Smooth muscle cell (in vitro differentiated cells): ENCODE measurements at regions not wholly inside any gene's neighbourhood (a gene's known extent, or its start where the extent isn't known, plus 50 kb on each side); places are given as distances from the start of the nearest gene placed in this dataset.

Experiments used
- DNase-seq: peaks from one replicate; lab custom pipeline; 2025; ENCODE audit not compliant: unreplicated experiment; lab: John Stamatoyannopoulos, UW
- H2AFZ ChIP-seq: fragments of 200-600 bp; sonication (generic); 2 replicates; pipeline ENCODE4 v1.6.0; 2016; ENCODE audit warnings: antibody characterized with exemption, low read depth, mild to moderate bottlenecking
- H3F3A ChIP-seq: fragments of 200-600 bp; sonication (generic); 2 replicates; pipeline ENCODE4 v1.6.0; 2017; ENCODE audit warnings: antibody characterized with exemption, low read depth
- H3K27ac ChIP-seq: fragments of 200-600 bp; sonication (generic); 2 replicates; pipeline ENCODE4 v1.5.1; 2016; ENCODE audit warnings: low read depth, mild to moderate bottlenecking
- H3K27me3 ChIP-seq: fragments of 200-600 bp; sonication (generic); 2 replicates; pipeline ENCODE4 v1.6.1; 2016; ENCODE audit warnings: low read depth, mild to moderate bottlenecking
- H3K36me3 ChIP-seq: fragments of 200-600 bp; sonication (generic); 2 replicates; pipeline ENCODE4 v1.5.1; 2016; ENCODE audit warnings: low read depth
- H3K4me1 ChIP-seq: fragments of 200-600 bp; sonication (generic); 2 replicates; pipeline ENCODE4 v1.5.1; 2016; ENCODE audit warnings: low read depth
- H3K4me2 ChIP-seq: fragments of 200-600 bp; sonication (generic); 2 replicates; pipeline ENCODE4 v1.6.0; 2016; ENCODE audit warnings: mild to moderate bottlenecking
- H3K4me3 ChIP-seq: fragments of 200-600 bp; sonication (generic); 2 replicates; pipeline ENCODE4 v1.5.1; 2016; ENCODE audit warnings: mild to moderate bottlenecking
- H3K79me2 ChIP-seq: fragments of 200-600 bp; sonication (generic); 2 replicates; pipeline ENCODE4 v1.6.0; 2016; ENCODE audit warnings: low read depth, mild to moderate bottlenecking
- H3K9ac ChIP-seq: fragments of 200-600 bp; sonication (generic); 2 replicates; pipeline ENCODE4 v1.6.0; 2016; ENCODE audit warnings: low read depth
- H3K9me3 ChIP-seq: fragments of 200-600 bp; sonication (generic); replicated peaks from 2 replicates; pipeline ENCODE4 v1.5.1; 2016; ENCODE audit warnings: low read depth
- H4K20me1 ChIP-seq: fragments of 200-600 bp; sonication (generic); 2 replicates; pipeline ENCODE4 v1.6.0; 2016; ENCODE audit warnings: low read depth
- WGBS: methylation state at CpG from one replicate; pipeline ENCODE4 v1.1.7; 2016; ENCODE audit warnings: low lambda C conversion rate; 5-methylcytosine and 5-hydroxymethylcytosine counted together
- TF ChIP-seq, protein P1 (sequence below): fragments of 200-600 bp; sonication (generic); IDR thresholded peaks from 2 replicates; pipeline ENCODE4 v1.5.1; 2017; ENCODE audit warnings: borderline replicate concordance, mild to moderate bottlenecking, antibody characterized with exemption; ENCODE audit not compliant: insufficient read depth, poor library complexity, severe bottlenecking

DNA sequence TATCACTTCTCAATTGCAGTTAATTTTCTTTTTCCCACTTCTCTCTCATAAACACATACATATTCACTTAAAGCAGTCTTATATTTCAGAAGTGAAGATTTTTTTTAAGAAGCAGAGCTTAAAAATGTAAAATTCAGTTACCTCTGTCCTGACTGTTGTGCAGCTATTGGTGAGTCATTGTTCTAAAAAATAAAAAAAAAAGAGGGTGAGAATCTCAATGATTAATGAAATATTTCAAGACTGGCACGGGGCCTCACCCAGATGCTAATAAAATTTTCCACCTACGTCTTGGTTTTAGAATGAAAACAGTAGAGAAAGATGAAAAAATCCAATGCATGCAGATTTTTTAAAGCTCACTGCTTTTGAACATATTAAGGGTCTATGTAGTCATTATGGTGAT lies 67.7 kb downstream of the RDH14 start:
- Histone ChIP-seq H3K9ac (no peak overlapping the region), H3F3A (no peaks in the 10 kb centered on the region), H2AFZ (no peak overlapping the region), H3K9me3 (no peaks in the 10 kb centered on the region), H3K79me2 (no peaks in the 10 kb centered on the region), H3K27ac (no peak overlapping the region), H3K4me1 (no peaks in the 10 kb centered on the region), H3K27me3 (peaks cover 10% of the 10 kb centered on the region), H3K36me3 (no peaks in the 10 kb centered on the region), H3K4me2 (no peak overlapping the region), H4K20me1 (no peaks in the 10 kb centered on the region), H3K4me3 (no peak overlapping the region)
- TF ChIP-seq, protein P1, sequence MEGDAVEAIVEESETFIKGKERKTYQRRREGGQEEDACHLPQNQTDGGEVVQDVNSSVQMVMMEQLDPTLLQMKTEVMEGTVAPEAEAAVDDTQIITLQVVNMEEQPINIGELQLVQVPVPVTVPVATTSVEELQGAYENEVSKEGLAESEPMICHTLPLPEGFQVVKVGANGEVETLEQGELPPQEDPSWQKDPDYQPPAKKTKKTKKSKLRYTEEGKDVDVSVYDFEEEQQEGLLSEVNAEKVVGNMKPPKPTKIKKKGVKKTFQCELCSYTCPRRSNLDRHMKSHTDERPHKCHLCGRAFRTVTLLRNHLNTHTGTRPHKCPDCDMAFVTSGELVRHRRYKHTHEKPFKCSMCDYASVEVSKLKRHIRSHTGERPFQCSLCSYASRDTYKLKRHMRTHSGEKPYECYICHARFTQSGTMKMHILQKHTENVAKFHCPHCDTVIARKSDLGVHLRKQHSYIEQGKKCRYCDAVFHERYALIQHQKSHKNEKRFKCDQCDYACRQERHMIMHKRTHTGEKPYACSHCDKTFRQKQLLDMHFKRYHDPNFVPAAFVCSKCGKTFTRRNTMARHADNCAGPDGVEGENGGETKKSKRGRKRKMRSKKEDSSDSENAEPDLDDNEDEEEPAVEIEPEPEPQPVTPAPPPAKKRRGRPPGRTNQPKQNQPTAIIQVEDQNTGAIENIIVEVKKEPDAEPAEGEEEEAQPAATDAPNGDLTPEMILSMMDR: no peak
- DNase-seq: no peak
- 91% methylated on average over 2 of the region's 2 CpGs for WGBS

DNA sequence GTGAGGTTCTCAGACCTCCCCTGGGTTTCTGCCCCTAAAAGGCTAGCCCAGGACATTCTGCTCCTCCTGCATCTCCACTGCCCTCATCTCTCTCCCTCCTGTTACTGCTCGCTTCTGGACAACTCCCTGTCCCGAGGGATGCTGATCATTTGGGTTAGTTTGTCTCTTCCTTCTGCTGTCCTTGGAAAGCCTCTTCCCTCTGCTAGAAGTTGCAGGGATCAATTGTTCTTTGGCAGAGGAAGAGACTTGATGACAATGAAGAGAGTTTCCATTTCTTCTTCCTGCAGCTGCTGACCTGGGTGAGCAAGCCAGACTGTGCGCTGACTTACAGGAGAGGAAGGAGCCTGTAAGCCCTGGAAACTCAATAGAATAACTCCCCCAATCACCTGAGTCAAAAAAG lies 68.9 kb downstream of the RDH14 start:
- no peak overlapping the region for H3K27ac ChIP-seq
- TF ChIP-seq, protein P1: no peak
- no peaks in the 10 kb centered on the region for H4K20me1 ChIP-seq
- no peak for DNase-seq
- no peaks in the 10 kb centered on the region for H3K9me3 ChIP-seq
- no peak overlapping the region for H3K4me3 ChIP-seq
- H3F3A ChIP-seq: no peaks in the 10 kb centered on the region
- no peak overlapping the region for H3K9ac ChIP-seq
- H3K4me2 ChIP-seq: no peak overlapping the region
- WGBS: 96% methylated on average over 3 of the region's 3 CpGs
- no peaks in the 10 kb centered on the region for H3K4me1 ChIP-seq
- H3K27me3 ChIP-seq: peaks cover 10% of the 10 kb centered on the region
- H3K36me3 ChIP-seq: no peaks in the 10 kb centered on the region
- H3K79me2 ChIP-seq: no peaks in the 10 kb centered on the region
- H2AFZ ChIP-seq: no peak overlapping the region

DNA sequence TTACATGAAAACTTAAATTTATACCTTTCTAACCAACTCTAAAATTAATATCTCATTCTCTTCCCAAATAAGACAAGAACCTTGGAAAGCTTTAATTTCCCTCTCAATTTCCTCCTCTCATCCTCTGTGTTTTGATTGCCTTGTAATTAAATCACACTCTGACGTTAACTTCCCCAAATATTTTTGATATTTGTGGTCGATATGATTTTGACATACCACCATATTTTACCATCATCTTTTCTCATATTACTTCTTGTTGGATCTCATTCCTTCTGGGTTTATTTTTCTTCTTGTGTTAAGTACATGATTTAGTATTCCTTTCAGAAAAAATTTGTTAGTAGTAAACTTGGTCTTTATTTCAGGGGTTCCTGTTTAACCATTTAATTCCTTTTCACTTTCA lies 69.6 kb downstream of the RDH14 start:
- H3K4me1 ChIP-seq: no peaks in the 10 kb centered on the region
- DNase-seq: no peak
- H3F3A ChIP-seq: no peaks in the 10 kb centered on the region
- H3K9ac ChIP-seq: no peak overlapping the region
- H2AFZ ChIP-seq: no peak overlapping the region
- H3K36me3 ChIP-seq: no peaks in the 10 kb centered on the region
- no peaks in the 10 kb centered on the region for H3K9me3 ChIP-seq
- H3K27me3 ChIP-seq: peaks cover 10% of the 10 kb centered on the region
- TF ChIP-seq, protein P1: no peak
- no peak overlapping the region for H3K27ac ChIP-seq
- H3K4me2 ChIP-seq: no peak overlapping the region
- no peaks in the 10 kb centered on the region for H3K79me2 ChIP-seq
- no peaks in the 10 kb centered on the region for H4K20me1 ChIP-seq
- WGBS: 79% methylated on average over 2 of the region's 2 CpGs
- H3K4me3 ChIP-seq: no peak overlapping the region

DNA sequence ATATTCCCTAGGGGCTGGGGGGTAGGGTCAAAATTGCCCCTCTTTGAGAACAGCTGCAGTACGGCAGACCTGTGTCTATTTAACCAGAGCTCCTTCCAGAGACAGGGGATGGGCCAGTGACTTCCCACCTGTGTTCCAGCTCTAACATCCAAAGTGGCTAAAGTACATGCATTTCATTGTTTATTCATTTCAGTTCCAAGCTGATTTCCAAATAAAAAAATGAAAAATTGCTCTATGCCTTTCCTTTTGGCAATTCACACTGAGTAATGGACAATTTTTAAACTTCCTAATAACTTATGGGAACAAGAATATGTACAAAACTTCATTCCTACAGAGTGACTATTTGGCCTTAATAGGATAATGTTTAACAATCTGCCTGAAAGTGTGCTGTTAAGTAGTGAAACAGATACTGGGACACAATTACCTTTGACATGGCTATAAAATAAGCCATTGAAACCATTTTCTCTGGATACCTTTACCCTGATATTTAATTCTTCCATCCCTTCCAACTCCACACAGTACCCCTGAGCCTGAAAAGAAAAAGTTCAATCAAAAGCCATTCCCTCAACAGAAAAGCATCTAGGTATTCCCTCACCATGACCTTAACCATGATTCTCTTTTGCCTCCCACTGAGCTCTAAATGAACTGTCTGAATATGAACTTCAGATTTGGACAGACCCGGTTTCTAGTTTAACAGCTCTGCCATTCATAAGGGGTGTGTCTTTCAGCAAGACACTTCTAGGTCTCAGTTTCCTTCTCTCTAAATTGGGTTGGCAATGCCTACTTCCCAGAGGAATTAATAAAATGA lies 73.1 kb downstream of the RDH14 start:
- Histone ChIP-seq H4K20me1 (no peaks in the 10 kb centered on the region), H3F3A (no peaks in the 10 kb centered on the region), H2AFZ (no peak overlapping the region), H3K9ac (no peak overlapping the region), H3K36me3 (no peaks in the 10 kb centered on the region), H3K79me2 (no peaks in the 10 kb centered on the region), H3K4me3 (no peak overlapping the region), H3K9me3 (no peaks in the 10 kb centered on the region), H3K4me1 (no peaks in the 10 kb centered on the region), H3K27me3 (peaks cover 4% of the 10 kb centered on the region), H3K27ac (no peak overlapping the region), H3K4me2 (no peak overlapping the region)
- TF ChIP-seq, protein P1: no peak
- no peak for DNase-seq
- 86% methylated on average over 2 of the region's 2 CpGs for WGBS
